BLaER1 treated with 17β-estradiol and CSF1 and Interleukin-3, amounts not matched to agents 10 nM and 100 nM (cell line): ENCODE measurements at regions not wholly inside any gene's neighbourhood (a gene's known extent, or its start where the extent isn't known, plus 50 kb on each side); places are given as distances from the start of the nearest gene placed in this dataset.

Experiments used
- H3K27ac ChIP-seq, 11 experiments: shearing (Covaris generic); formaldehyde crosslinking; 2 replicates each; pipeline ENCODE4 v1.8.1; 2022
- H3K27me3 ChIP-seq, 11 experiments: shearing (Covaris generic); formaldehyde crosslinking; 2 replicates each; pipeline ENCODE4 v1.8.1; 2022
- H3K36me3 ChIP-seq, 11 experiments: shearing (Covaris generic); formaldehyde crosslinking; 2 replicates each; pipeline ENCODE4 v1.8.1; 2022
- H3K4me1 ChIP-seq, 10 experiments: shearing (Covaris generic); formaldehyde crosslinking; 2 replicates each; pipeline ENCODE4 v1.8.1; 2022
- H3K4me2 ChIP-seq, 11 experiments: shearing (Covaris generic); formaldehyde crosslinking; 2 replicates each; pipeline ENCODE4 v1.8.1; 2022
- H3K4me3 ChIP-seq, 10 experiments: shearing (Covaris generic); formaldehyde crosslinking; 2 replicates each; pipeline ENCODE4 v1.8.1; 2022
- H3K9ac ChIP-seq, 11 experiments: shearing (Covaris generic); formaldehyde crosslinking; 2 replicates each; pipeline ENCODE4 v1.8.1; 2022
- H3K9me3 ChIP-seq, 11 experiments: shearing (Covaris generic); formaldehyde crosslinking; replicated peaks in 1 of 11; 2 replicates each; pipeline ENCODE4 v1.8.1; 2022
- H4K20me1 ChIP-seq, 11 experiments: shearing (Covaris generic); formaldehyde crosslinking; 2 replicates each; pipeline ENCODE4 v1.8.1; 2022
- Cebpa-rat ChIP-seq, 11 experiments: shearing (Covaris generic); IDR thresholded peaks; 2 replicates each; pipeline ENCODE4 v1.8.1; 2022

DNA sequence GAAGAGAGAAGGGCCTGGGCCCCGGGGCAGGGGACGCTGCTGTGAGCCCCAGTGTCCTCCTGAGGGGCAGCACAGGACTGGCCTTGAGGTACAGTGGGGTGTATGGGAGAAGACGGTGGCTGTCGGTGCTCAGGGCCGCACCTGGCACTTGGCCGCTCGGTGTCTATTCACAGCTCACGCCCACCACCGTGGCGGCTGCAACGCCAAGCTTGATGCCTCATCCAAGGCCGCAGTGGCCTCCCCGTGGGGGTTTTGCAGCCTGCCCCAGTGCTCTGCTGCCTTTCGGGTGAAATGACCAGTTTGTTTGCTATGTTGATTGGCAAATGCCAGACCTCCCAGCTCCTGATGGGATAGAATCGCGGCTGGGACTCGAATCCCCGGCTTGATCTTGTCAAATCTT lies 79.5 kb upstream of the SLCO4A1 start:
- H3K27ac ChIP-seq = no peak overlapping the region
- H3K27me3 ChIP-seq = peaks cover 0 to 21% (median 5%) of the 10 kb centered on the region in 11 experiments; a peak in 10 of 22 replicates
- peaks cover 14 to 51% (median 31%) of the 10 kb centered on the region in 10 experiments for H3K4me1 ChIP-seq
- H4K20me1 ChIP-seq = peaks cover 0 to 24% (median 0%) of the 10 kb centered on the region in 11 experiments; a peak in 7 of 22 replicates
- no peak overlapping the region for H3K4me3 ChIP-seq
- H3K36me3 ChIP-seq = no peaks in the 10 kb centered on the region
- no peak overlapping the region; a peak in 1 of 22 replicates for H3K9ac ChIP-seq
- no peak for TF ChIP-seq Cebpa-rat (IDR thresholded peaks at IDR 0.05)
- peak overlapping the region in 9 of 11 experiments; percentile 58 to 86 (median 78); a peak in 15 of 22 replicates for H3K4me2 ChIP-seq
- H3K9me3 ChIP-seq = no peaks in the 10 kb centered on the region

DNA sequence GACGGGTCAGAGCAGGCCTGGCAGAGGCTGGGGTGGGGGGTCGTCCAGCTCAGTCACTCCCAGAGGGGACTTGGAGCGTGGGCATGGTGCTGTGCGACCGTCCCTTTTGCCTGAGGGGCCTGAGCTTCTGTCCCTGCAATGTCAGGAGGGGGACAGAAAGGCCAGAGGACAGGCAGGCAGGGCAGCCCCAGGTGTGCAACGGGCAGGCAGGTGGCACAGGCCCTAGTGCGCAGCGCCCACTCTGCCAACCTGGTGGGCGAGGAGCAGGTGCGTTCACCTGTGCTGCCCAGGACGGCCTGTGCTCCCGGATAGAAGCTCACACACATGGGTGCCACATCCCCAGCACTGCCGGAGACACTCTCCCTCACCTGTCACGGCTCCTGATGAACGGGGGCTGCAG lies 78.7 kb upstream of the SLCO4A1 start:
- Histone ChIP-seq H3K36me3 (no peaks in the 10 kb centered on the region), H3K9ac (no peak overlapping the region), H3K9me3 (no peaks in the 10 kb centered on the region), H3K4me2 (peak overlapping the region in 2 of 11 experiments; percentile 82 to 86; a peak in 1 of 22 replicates), H3K27me3 (peaks cover 0 to 16% (median 5%) of the 10 kb centered on the region in 11 experiments; a peak in 10 of 22 replicates), H4K20me1 (peaks cover 0 to 24% (median 0%) of the 10 kb centered on the region in 11 experiments; a peak in 7 of 22 replicates), H3K4me3 (no peak overlapping the region), H3K4me1 (peaks cover 14 to 44% (median 28%) of the 10 kb centered on the region in 10 experiments), H3K27ac (no peak overlapping the region)
- TF ChIP-seq Cebpa-rat (IDR thresholded peaks at IDR 0.05) = no peak

DNA sequence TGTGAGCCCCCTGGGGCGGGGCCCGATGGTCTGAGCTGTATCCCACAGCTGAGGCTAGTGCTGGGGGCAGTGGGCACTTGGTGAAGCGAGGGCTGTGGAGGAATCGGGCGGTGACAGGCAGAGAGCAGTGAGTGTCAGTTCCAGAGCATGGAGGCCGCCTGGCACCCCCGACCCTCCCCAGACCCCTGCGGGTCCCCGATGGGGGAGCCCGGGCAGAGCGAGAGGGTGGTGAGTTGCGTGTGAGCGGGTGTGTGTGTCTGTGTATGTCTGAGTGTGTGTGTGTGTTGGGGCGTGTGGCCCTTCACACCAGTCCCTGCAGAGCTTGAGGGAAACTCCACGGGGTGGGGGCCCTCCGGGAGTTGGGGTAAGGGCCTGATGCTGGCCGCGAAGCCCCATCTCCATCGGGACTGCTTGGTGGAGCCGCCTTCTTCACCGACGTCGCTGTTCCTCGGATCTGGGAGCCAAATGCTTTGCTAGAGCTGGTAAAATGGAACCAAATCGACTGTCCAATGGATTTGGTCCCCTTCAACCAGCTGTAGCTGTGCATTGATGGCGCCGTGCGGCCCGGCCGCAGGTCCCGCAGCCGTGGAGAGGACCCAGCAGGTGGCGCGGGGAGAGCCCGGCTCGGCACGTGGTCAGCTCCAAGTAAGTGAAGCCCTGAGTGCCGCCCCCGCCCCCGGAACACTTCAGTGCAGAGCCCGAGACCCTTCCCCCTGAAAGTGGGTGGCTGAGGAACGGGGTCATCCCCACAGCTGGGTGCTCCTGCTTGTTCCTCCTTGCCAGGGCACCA lies 77.7 kb upstream of the SLCO4A1 start:
- Histone ChIP-seq H3K9ac (no peak overlapping the region), H3K36me3 (no peaks in the 10 kb centered on the region), H4K20me1 (peaks cover 0 to 27% (median 0%) of the 10 kb centered on the region in 11 experiments; a peak in 7 of 22 replicates), H3K4me2 (no peak overlapping the region), H3K27me3 (peaks cover 0 to 24% (median 6%) of the 10 kb centered on the region in 11 experiments; a peak in 12 of 22 replicates), H3K4me1 (peaks cover 14 to 40% (median 29%) of the 10 kb centered on the region in 10 experiments), H3K4me3 (no peak overlapping the region), H3K9me3 (no peaks in the 10 kb centered on the region), H3K27ac (no peak overlapping the region)
- TF ChIP-seq Cebpa-rat (IDR thresholded peaks at IDR 0.05) = no peak

DNA sequence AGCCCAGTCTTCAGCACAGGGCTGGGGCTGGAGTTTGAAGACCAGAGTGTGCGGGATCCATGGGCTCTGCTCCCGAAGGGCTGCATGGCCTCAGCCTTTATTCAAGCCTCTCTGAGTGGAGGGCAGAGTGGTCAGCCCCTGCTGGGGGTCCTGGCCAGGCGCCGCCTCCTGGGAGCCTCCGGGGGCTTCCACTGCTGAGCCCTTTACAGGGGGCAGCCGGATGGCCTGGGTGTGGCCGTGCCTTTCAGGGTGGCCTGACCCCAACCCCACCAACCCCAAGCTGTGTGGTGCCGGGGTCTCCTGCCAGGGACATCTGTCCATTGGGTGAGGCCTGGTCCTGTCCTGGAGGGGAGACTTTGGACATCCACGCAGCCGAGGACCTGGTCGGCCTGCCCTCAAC lies 76.0 kb upstream of the SLCO4A1 start:
- Histone ChIP-seq H3K4me3 (no peak overlapping the region), H3K4me2 (no peak overlapping the region), H4K20me1 (peaks cover 0 to 38% (median 0%) of the 10 kb centered on the region in 11 experiments; a peak in 8 of 22 replicates), H3K9ac (no peak overlapping the region), H3K27me3 (peaks cover 0 to 18% (median under 1%) of the 10 kb centered on the region in 11 experiments; a peak in 11 of 22 replicates), H3K27ac (no peak overlapping the region), H3K36me3 (no peaks in the 10 kb centered on the region), H3K4me1 (peaks cover 9 to 33% (median 20%) of the 10 kb centered on the region in 10 experiments), H3K9me3 (no peaks in the 10 kb centered on the region)
- no peak for TF ChIP-seq Cebpa-rat (IDR thresholded peaks at IDR 0.05)

DNA sequence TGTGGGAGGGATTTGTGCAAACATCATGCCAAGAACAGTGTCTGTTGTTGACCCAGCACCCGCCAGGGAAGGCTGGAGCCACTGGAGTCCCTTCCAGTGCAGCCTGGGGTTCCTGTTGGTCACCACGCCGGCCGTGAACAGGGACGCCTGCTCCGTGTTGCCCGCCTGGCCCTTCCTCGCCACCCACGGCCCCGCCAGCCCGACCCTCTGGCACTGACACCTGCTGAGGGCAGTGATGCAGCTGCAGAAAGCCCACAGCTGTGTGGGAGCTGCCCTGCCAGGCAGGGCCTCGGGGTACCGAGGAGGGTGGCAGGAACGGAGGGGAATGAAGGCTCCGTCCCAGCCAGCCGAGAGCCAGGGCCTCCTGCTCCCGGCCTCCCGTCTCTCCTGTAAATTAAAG lies 75.5 kb upstream of the SLCO4A1 start:
- no peak for TF ChIP-seq Cebpa-rat (IDR thresholded peaks at IDR 0.05)
- no peaks in the 10 kb centered on the region for H3K9me3 ChIP-seq
- H3K27ac ChIP-seq = no peak overlapping the region
- peak overlapping the region in 1 of 11 experiments; percentile 3; a peak in 1 of 22 replicates for H3K4me2 ChIP-seq
- peaks cover 0 to 13% (median 0%) of the 10 kb centered on the region in 11 experiments; a peak in 10 of 22 replicates for H3K27me3 ChIP-seq
- no peaks in the 10 kb centered on the region for H3K36me3 ChIP-seq
- H3K4me1 ChIP-seq = peaks cover 4 to 28% (median 15%) of the 10 kb centered on the region in 10 experiments
- H4K20me1 ChIP-seq = peaks cover 0 to 38% (median 0%) of the 10 kb centered on the region in 11 experiments; a peak in 8 of 22 replicates
- no peak overlapping the region for H3K4me3 ChIP-seq
- no peak overlapping the region for H3K9ac ChIP-seq

GRCh38 chr20:62567246-62568044 lies 74.9 kb upstream of the SLCO4A1 start:
- no peaks in the 10 kb centered on the region for H3K36me3 ChIP-seq
- H3K27ac ChIP-seq = no peak overlapping the region
- H3K9ac ChIP-seq = no peak overlapping the region
- H3K4me3 ChIP-seq = no peak overlapping the region
- TF ChIP-seq Cebpa-rat (IDR thresholded peaks at IDR 0.05) = no peak
- peaks cover 0 to 27% (median 14%) of the 10 kb centered on the region in 10 experiments; a peak in 16 of 20 replicates for H3K4me1 ChIP-seq
- no peak overlapping the region for H3K4me2 ChIP-seq
- H4K20me1 ChIP-seq = peaks cover 0 to 38% (median 0%) of the 10 kb centered on the region in 11 experiments; a peak in 8 of 22 replicates
- H3K9me3 ChIP-seq = no peaks in the 10 kb centered on the region
- peaks cover 0 to 13% (median 0%) of the 10 kb centered on the region in 11 experiments; a peak in 6 of 22 replicates for H3K27me3 ChIP-seq

- Histone ChIP-seq H3K27ac (no peak overlapping the region), H3K27me3 (peaks cover 0 to 13% (median 0%) of the 10 kb centered on the region in 11 experiments; a peak in 5 of 22 replicates), H3K4me1 (peaks cover 0 to 25% (median 11%) of the 10 kb centered on the region in 10 experiments; a peak in 14 of 20 replicates), H3K4me2 (no peak overlapping the region), H4K20me1 (peaks cover 0 to 38% (median 0%) of the 10 kb centered on the region in 11 experiments; a peak in 8 of 22 replicates), H3K9ac (no peak overlapping the region), H3K9me3 (no peaks in the 10 kb centered on the region), H3K36me3 (no peaks in the 10 kb centered on the region), H3K4me3 (no peak overlapping the region)
- TF ChIP-seq Cebpa-rat (IDR thresholded peaks at IDR 0.05) = no peak
Measured at GRCh38 chr20:62568045-62568389, 74.3 kb upstream of the SLCO4A1 start.

DNA sequence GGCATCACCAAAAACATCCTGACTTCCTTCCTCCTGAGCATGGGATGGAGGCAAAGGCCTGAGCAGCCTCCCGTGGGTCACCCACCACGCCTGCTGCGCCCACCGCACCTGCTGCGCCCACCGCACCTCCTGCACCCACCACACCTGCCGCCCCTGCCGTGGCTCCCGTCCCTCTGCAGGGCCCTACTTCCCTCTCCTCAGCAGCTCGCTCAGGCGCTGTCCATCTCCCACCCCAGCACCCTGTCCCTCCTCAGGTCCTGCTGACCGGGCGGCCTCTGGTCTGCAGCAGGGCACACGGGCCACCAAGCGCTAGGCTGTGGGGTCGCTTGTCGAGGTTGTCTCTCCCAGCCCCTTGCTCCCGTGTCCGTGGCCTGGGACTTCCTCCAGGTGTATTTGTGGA lies 72.7 kb upstream of the SLCO4A1 start:
- Histone ChIP-seq H3K27ac (no peak overlapping the region), H4K20me1 (peaks cover 0 to 42% (median 0%) of the 10 kb centered on the region in 11 experiments; a peak in 8 of 22 replicates), H3K27me3 (peaks cover 0 to 23% (median 9%) of the 10 kb centered on the region in 11 experiments; a peak in 9 of 22 replicates)

More for the DNA sequence above, 72.7 kb upstream of the SLCO4A1 start:
- Histone ChIP-seq H3K9me3 (no peaks in the 10 kb centered on the region), H3K4me1 (peaks cover 0 to 23% (median 7%) of the 10 kb centered on the region in 10 experiments; a peak in 12 of 20 replicates), H3K36me3 (no peaks in the 10 kb centered on the region), H3K9ac (no peak overlapping the region), H3K4me3 (no peak overlapping the region), H3K4me2 (peak overlapping the region in 2 of 11 experiments; percentile 1 to 7; a peak in 1 of 22 replicates)
- TF ChIP-seq Cebpa-rat (IDR thresholded peaks at IDR 0.05) = no peak
